Liver (tissue), 3 donors: ENCODE measurements at regions not wholly inside any gene's neighbourhood (a gene's known extent, or its start where the extent isn't known, plus 50 kb on each side); places are given as distances from the start of the nearest gene placed in this dataset.

Experiments used
- EGR1 ChIP-seq, 2 donors: IDR thresholded peaks; 2 replicates each; pipeline ENCODE4 v1.6.1; 2016 to 2018; ENCODE audit warnings: antibody characterized with exemption in 2 of 2, low read depth in 2 of 2
- RXRA ChIP-seq, 2 donors: IDR thresholded peaks; 2 replicates each; pipeline ENCODE4 v1.6.1; 2017 to 2018; ENCODE audit warnings: antibody characterized with exemption in 2 of 2, mild to moderate bottlenecking in 1 of 2
- TAF1 ChIP-seq: conservative IDR thresholded peaks from 2 replicates; pipeline ENCODE4 v1.6.1; 2016; ENCODE audit warnings: antibody characterized with exemption, mild to moderate bottlenecking
- YY1 ChIP-seq: IDR thresholded peaks from 2 replicates; pipeline ENCODE4 v1.6.1; 2016; ENCODE audit warnings: antibody characterized with exemption, mild to moderate bottlenecking
- TF ChIP-seq, protein P1 (sequence below): IDR thresholded peaks from 2 replicates; pipeline ENCODE4 v1.6.1; 2016; ENCODE audit warnings: antibody characterized with exemption, mild to moderate bottlenecking
- TF ChIP-seq, protein P2 (sequence below): fragments of 150-350 bp; IDR thresholded peaks from 2 replicates; pipeline ENCODE4 v1.5.1; 2017; ENCODE audit warnings: improper control_type of control experiment, low read depth, low read length; ENCODE audit not compliant: missing input control
- TF ChIP-seq, protein P3 (sequence below): IDR thresholded peaks from 2 replicates; pipeline ENCODE4 v1.6.1; 2016; ENCODE audit warnings: antibody characterized with exemption
- donor health status: healthy.
- donor health status: healthy.

DNA sequence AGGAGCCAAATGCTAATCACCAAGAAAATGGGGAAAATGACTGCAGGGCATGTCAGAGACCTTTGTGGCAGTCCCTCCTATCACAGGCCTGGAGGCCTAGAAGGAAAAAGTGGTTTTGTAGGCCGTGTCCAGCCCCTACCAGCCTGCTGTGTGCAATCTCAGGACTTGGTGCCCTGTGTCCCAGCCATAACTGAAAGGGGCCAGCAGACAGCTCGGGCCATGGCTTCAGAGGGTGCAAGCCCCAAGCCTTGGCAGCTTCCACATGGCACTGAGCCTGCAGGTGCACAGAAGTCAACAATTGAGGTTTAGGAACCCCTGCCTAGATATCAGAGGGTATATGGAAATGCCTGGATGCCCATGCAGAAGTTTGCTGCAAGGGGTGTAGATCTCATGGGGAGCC lies 391.2 kb upstream of the FSIP2 start:
- TF ChIP-seq, protein P1, sequence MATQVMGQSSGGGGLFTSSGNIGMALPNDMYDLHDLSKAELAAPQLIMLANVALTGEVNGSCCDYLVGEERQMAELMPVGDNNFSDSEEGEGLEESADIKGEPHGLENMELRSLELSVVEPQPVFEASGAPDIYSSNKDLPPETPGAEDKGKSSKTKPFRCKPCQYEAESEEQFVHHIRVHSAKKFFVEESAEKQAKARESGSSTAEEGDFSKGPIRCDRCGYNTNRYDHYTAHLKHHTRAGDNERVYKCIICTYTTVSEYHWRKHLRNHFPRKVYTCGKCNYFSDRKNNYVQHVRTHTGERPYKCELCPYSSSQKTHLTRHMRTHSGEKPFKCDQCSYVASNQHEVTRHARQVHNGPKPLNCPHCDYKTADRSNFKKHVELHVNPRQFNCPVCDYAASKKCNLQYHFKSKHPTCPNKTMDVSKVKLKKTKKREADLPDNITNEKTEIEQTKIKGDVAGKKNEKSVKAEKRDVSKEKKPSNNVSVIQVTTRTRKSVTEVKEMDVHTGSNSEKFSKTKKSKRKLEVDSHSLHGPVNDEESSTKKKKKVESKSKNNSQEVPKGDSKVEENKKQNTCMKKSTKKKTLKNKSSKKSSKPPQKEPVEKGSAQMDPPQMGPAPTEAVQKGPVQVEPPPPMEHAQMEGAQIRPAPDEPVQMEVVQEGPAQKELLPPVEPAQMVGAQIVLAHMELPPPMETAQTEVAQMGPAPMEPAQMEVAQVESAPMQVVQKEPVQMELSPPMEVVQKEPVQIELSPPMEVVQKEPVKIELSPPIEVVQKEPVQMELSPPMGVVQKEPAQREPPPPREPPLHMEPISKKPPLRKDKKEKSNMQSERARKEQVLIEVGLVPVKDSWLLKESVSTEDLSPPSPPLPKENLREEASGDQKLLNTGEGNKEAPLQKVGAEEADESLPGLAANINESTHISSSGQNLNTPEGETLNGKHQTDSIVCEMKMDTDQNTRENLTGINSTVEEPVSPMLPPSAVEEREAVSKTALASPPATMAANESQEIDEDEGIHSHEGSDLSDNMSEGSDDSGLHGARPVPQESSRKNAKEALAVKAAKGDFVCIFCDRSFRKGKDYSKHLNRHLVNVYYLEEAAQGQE, result no peak
- TF ChIP-seq, protein P2, sequence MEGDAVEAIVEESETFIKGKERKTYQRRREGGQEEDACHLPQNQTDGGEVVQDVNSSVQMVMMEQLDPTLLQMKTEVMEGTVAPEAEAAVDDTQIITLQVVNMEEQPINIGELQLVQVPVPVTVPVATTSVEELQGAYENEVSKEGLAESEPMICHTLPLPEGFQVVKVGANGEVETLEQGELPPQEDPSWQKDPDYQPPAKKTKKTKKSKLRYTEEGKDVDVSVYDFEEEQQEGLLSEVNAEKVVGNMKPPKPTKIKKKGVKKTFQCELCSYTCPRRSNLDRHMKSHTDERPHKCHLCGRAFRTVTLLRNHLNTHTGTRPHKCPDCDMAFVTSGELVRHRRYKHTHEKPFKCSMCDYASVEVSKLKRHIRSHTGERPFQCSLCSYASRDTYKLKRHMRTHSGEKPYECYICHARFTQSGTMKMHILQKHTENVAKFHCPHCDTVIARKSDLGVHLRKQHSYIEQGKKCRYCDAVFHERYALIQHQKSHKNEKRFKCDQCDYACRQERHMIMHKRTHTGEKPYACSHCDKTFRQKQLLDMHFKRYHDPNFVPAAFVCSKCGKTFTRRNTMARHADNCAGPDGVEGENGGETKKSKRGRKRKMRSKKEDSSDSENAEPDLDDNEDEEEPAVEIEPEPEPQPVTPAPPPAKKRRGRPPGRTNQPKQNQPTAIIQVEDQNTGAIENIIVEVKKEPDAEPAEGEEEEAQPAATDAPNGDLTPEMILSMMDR, result no peak
- TF ChIP-seq EGR1 (IDR thresholded peaks at IDR 0.05; ENCODE audit: low read depth in 2 of 2) (no peak), YY1 (no peak), RXRA (IDR thresholded peaks at IDR 0.05) (no peak), TAF1 (no peak)
- TF ChIP-seq, protein P3, sequence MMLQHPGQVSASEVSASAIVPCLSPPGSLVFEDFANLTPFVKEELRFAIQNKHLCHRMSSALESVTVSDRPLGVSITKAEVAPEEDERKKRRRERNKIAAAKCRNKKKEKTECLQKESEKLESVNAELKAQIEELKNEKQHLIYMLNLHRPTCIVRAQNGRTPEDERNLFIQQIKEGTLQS, result no peak
